ENCODE measurements at regions not wholly inside any gene's neighbourhood (a gene's known extent, or its start where the extent isn't known, plus 50 kb on each side); places are given as distances from the start of the nearest gene placed in this dataset.

DNA sequence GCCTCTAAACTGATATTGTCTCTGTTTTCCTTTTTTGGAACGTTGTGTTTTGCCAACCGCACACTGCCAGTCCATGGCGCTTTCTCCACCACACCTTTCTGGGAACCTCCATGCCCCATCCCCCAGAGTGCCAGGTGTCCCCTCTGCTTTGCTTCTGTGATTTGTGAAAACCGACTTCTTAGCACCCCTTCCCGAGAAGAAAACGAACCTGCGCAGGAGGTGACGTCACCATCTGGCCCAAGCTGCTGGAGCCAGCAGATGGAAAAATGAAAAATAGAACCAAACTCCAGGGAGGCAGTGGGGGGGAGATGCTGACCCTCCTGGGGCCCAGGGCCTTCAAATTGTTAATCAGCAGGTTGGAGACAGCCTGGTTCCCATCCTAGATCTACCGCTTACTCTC lies 103.8 kb downstream of the HTR5A start:
- TF ChIP-seq, protein P1, sequence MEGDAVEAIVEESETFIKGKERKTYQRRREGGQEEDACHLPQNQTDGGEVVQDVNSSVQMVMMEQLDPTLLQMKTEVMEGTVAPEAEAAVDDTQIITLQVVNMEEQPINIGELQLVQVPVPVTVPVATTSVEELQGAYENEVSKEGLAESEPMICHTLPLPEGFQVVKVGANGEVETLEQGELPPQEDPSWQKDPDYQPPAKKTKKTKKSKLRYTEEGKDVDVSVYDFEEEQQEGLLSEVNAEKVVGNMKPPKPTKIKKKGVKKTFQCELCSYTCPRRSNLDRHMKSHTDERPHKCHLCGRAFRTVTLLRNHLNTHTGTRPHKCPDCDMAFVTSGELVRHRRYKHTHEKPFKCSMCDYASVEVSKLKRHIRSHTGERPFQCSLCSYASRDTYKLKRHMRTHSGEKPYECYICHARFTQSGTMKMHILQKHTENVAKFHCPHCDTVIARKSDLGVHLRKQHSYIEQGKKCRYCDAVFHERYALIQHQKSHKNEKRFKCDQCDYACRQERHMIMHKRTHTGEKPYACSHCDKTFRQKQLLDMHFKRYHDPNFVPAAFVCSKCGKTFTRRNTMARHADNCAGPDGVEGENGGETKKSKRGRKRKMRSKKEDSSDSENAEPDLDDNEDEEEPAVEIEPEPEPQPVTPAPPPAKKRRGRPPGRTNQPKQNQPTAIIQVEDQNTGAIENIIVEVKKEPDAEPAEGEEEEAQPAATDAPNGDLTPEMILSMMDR (IDR thresholded peaks at IDR 0.05; ENCODE audit: low read depth, low read length), result no peak
- DNase-seq (ENCODE audit: extremely low read depth, low read depth), result no peak

GRCh38 chr7:155178096-155178495 lies 108.0 kb downstream of the HTR5A start:
- DNase-seq (ENCODE audit: extremely low read depth, low read depth), result no peak
- TF ChIP-seq, protein P1 (IDR thresholded peaks at IDR 0.05; ENCODE audit: low read depth, low read length), result no peak

DNA sequence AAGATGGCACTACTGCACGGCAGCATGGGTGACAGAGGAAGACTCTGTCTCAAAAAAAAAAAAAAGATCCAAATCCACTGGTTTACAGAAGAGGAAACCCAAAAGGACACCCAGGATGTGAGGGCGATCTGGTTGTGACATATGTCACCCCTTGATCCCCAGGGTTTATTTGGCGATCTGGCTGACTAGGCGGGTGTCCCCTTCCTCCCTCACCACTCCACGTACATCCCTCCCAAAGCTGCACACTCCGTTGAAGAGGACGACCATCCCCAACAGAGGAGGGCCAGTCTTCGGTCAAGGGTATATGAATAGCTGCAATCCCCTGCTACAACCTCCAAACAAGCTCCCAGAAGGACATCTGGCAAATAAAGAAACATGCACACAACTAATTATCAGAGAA lies 111.6 kb downstream of the HTR5A start:
- no peak for DNase-seq (ENCODE audit: extremely low read depth, low read depth)
- TF ChIP-seq, protein P1 (IDR thresholded peaks at IDR 0.05; ENCODE audit: low read depth, low read length), result no peak

DNA sequence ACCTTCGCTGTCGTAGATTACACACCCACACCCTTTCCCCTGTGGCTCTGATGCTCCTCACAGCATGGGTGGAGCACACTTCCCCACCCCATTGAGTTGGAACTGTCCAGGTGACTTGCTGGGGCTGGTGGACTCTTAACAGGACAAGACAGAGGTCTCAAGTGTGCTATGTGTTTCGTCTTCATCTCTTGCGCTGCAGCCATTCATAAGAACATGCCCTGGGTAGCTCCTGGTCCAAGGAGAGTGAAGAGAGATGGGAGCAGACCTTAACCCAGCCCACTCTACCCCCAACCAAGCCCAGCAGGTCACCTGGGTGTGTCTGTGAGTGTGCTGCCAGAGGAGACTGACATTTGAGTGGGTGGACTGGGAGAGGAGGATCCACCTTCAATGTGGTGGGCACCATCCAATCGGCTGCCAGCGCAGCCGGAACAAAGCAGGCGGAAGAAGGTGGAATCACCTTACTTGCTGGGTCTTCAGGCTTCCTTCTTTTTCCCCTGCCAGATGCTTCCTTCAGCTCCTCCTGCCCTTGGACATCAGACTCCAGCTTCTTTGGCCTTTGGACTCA lies 112.4 kb downstream of the HTR5A start:
- TF ChIP-seq, protein P1 (IDR thresholded peaks at IDR 0.05; ENCODE audit: low read depth, low read length), result no peak
- DNase-seq (ENCODE audit: extremely low read depth, low read depth), result no peak

DNA sequence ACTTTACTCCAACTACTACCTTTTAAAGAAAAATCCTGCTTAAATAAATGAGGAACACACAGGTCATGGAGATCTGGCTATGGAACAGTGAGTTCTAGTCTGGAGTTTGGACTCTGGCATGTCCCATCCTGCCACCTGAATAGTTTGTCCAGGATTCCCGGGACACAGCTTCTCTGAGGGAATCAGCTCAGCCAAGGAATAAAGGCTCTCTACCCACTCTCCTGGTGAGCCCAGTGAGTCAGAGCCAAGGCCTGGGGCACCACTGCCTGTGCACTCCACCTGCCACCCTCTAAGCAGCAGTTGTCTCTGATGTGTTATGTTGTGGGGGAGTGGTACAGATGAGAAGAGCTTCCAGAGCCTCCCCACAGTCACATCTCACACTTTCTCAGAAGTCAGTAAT lies 113.5 kb downstream of the HTR5A start:
- TF ChIP-seq, protein P1 (IDR thresholded peaks at IDR 0.05; ENCODE audit: low read depth, low read length), result no peak

DNA sequence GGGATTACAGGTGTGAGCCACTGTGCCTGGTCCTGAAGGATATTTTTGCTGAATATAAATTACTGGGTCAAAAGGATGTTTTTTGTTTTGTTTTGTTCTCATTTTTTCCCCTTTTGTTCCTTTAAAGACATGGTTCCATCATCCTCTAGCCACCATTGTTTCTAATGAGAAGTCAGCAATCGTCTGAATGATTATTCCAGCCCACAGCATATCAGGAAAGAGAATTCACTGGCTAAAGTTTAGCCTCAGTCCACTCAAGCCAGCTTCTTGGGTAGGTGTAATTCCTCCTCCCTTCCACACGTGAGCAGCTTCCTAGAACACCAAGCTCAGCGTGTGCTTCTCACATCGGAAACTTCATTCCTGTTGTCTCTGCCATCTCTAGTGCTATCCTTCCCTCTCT lies 112.8 kb upstream of the INSIG1 start:
- DNase-seq (ENCODE audit: extremely low read depth, low read depth), result no peak

More for the DNA sequence above, 113.5 kb downstream of the HTR5A start:
- no peak for DNase-seq (ENCODE audit: extremely low read depth, low read depth)

DNA sequence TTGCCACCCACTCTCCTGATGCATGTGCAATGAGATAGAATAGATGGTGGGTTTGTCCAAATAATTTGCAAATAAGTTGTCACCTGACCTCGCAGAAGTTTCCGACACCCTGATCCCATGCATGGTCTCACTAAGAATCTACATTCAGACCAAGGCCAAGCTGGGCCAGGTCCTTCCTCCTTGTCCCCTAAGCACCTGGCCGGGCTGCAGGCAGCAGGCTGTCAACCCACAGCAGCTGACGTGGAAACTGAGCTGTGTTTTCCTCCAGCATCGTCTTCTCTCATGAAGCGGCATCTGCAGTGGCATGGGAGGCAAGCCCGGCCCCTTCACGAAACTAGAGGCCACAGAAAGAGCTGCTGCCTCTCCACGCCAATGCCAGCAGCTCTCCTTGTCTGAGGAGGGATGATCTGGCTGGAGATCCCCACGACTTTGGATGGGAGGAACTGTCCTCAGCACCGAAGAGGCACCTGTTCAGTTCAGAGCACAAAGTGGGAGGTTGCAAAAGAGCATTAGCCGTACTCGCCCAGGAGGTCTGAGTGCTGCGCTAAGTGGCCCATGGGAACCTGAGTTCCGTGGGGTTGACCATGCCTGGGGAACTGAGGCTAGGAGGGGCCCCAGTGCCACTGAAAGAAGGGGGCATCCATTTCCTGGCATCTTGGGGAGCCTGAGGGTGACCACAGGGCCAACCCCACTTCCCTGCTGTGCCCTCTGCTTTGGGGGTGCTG lies 110.5 kb upstream of the INSIG1 start:
- DNase-seq (ENCODE audit: extremely low read depth, low read depth), result no peak
- TF ChIP-seq, protein P1 (IDR thresholded peaks at IDR 0.05; ENCODE audit: low read depth, low read length), result no peak

More for the DNA sequence above, 112.8 kb upstream of the INSIG1 start:
- TF ChIP-seq, protein P1 (IDR thresholded peaks at IDR 0.05; ENCODE audit: low read depth, low read length), result no peak
